ENCODE measurements at regions not wholly inside any gene's neighbourhood (a gene's known extent, or its start where the extent isn't known, plus 50 kb on each side); places are given as distances from the start of the nearest gene placed in this dataset.
"Not testable (repeated sequence)": the region's sequence is repeated elsewhere in the genome, so short reads cannot be mapped to it uniquely, and the experiment has no call there.

DNA sequence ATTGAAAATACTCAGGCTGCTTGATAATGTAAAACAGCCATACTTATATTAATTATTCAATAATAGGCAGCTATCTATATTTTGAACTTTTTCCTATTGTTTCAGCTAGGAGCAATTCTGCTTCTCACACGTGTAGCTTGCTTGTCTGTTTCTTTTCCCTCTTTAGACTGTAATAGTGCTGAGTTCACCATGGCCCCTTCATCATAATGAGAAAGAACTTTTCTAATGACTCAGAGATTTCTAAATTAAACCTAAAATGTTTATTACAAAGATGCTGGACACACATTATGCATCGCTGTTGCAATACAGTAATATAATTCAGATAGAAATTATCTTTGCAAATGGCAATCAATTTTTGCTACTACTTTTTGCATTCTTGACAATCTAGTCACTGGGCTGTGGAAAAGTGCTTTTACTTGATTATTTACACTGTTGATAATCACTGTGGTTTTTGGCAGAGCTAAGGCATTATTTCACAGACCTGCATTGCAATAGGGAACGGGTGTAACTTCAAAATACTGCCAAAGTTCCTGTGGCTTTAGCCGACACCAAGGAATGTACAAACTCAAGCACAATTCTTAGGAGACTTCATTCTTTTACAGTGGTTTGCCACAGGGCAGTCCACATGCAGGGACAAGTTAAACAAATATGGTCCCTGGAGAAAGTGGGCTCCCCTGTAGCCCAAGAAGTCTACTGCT is 281.0 kb upstream of the TBL1XR1 start:
- DNase-seq (ENCODE audit: low spot score), result no peak

DNA sequence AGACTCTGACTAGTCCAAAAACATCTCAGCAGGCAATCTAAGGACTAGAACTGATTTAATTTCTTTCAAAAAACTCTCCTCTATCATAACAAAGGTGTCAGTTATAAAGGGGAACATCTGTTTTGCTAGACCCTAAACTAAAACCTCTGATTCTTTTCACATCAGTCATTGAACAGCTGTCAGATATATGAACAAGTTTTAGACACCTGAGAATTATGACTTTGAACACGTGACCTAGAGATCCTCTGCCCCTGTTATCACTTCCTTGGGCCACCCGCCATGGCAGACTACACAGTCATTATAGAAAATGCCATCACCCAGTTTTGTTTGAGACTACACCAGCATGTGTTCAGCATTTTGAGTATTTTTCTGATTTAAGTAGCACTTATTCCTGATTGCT is 282.3 kb upstream of the TBL1XR1 start:
- no peak for DNase-seq (ENCODE audit: low spot score)

DNA sequence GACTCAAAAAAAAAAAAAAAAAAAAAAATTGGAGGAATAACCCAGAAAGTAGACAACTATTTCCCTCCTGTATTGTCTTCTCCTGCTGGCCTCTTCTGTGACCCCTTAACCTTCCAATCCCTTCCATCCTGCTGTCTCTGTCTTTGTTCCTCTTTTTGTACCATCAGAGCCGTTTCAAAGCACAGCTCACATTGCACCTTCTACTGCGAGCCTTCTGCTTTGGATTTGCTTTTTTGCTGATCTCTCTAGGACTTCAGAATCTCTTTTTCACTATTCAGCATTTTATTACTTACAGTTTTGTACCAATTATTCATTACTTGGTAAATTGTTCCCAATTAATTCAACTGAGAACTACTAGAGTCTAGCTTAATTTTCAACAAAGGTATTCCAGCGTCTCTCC is 284.0 kb upstream of the TBL1XR1 start:
- no peak for DNase-seq (ENCODE audit: low spot score)

GRCh38 chr3:177482048-177482691 is 284.9 kb upstream of the TBL1XR1 start:
- DNase-seq (ENCODE audit: low spot score), result no peak

GRCh38 chr3:177483182-177483967 is 286.1 kb upstream of the TBL1XR1 start:
- no peak for DNase-seq (ENCODE audit: low spot score)

GRCh38 chr3:177484206-177484605 is 286.9 kb upstream of the TBL1XR1 start:
- no peak for DNase-seq (ENCODE audit: low spot score)

GRCh38 chr3:177484926-177485325 is 287.6 kb upstream of the TBL1XR1 start:
- no peak for DNase-seq (ENCODE audit: low spot score)

GRCh38 chr3:177487635-177488186 is 290.4 kb upstream of the TBL1XR1 start:
- DNase-seq (ENCODE audit: low spot score), result no peak

- DNase-seq (ENCODE audit: low spot score), result no peak
Measured at GRCh38 chr3:177488740-177489139, 291.5 kb upstream of the TBL1XR1 start.

DNA sequence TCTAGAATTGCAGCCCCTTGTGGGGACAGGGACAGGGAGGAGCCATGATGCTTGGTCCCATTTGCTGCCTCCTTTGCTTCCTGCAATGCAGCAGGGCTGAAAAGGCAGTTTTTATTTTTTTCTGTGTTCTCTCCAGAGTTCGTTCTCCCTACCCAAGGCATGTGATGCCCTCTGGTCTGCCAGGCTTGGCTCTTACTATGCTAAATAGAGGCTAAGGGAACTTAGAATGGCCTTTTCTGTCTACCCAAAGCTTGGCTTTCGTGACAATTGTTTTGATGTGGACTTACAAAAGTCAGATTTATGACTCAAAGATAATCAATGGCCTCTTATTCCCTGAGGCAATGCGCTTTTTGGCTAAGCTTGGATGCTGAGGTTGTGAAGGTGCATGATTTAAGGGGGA is 293.3 kb upstream of the TBL1XR1 start:
- no peak for DNase-seq (ENCODE audit: low spot score)

- no peak for DNase-seq (ENCODE audit: low spot score)
Measured at GRCh38 chr3:177491296-177492032, 294.2 kb upstream of the TBL1XR1 start.

- DNase-seq (ENCODE audit: low spot score), result no peak
Measured at GRCh38 chr3:177493091-177493490, 295.8 kb upstream of the TBL1XR1 start.

DNA sequence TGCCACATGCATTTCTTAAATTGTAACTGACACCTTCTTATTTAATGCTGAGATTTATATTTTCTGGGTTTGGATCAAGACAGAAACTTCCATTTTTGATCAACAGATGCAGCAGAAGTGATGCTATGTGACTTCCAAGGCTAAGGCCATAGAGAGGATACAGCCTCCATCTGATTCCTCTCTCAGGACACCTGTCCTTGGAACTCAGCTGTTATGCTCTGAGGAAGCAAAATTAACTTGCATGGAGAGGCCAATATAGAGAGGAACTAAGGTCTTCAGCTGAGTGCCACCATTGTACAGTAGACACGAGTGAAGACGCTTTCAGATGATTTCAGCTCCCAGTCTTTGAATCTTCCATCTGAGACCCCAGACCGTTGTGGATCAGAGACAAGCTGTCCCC is 296.9 kb upstream of the TBL1XR1 start:
- no peak for DNase-seq (ENCODE audit: low spot score)

GRCh38 chr3:177495566-177495965 is 298.3 kb upstream of the TBL1XR1 start:
- no peak for DNase-seq (ENCODE audit: low spot score)

GRCh38 chr3:177498037-177498857 is 301.0 kb upstream of the TBL1XR1 start:
- DNase-seq (ENCODE audit: low spot score), result no peak

DNA sequence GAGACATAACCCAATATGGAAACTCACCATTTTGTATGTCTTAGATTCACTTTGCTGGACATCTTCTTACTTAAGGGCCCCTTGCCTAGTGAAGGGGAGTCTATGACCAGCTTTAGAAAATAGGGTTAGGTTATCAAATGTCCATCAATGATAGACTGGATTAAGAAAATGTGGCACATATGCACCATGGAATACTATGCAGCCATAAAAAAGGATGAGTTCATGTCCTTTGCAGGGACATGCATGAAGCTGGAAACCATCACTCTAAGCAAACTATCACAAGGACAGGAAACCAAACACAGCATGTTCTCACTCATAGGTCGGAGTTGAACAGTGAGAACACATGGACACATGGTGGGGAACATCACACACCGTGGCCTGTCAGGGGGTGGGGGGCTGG is 301.8 kb upstream of the TBL1XR1 start:
- not testable (repeated sequence) for DNase-seq (ENCODE audit: low spot score)

DNA sequence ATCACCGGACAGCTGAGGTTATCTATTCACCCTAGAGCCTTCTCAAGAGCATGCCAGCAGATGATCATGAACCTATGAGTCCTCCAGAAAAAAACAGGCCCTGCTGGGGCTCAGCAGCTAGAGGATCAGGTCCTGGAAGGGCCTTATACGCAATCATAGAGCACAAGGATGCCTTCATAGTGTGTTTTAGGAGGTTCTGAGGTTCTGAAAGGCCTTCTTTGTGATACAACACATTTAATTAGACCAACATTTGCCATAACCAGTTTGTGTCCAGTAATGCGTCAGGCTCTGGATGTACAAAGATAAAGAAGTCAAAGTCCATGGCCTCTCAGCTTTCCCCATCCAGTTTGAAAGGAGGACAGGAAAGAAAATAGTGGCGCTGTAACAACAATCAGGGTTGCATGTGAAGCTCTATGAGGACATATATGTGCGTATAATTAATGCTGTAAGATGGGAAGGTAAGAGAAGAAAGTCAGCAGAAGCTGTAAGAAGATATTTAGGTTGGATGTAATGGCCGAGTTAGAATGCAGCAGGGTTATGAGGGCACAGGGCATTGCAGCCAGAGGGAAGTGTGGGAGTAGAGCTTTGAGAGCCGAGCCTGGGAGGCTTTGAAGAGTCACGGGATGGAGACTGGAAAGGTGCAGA is 302.6 kb upstream of the TBL1XR1 start:
- no peak for DNase-seq (ENCODE audit: low spot score)

- no peak for DNase-seq (ENCODE audit: low spot score)
Measured at GRCh38 chr3:177510693-177511216, 313.5 kb upstream of the TBL1XR1 start.

- no peak for DNase-seq (ENCODE audit: low spot score)
Measured at GRCh38 chr3:177512945-177513814, 315.9 kb upstream of the TBL1XR1 start.

Data from CD4-positive, alpha-beta T cell treated with Interleukin-2 at 100 ng/mL for 4 hours (primary cell).